ENCODE measurements at regions not wholly inside any gene's neighbourhood (a gene's known extent, or its start where the extent isn't known, plus 50 kb on each side); places are given as distances from the start of the nearest gene placed in this dataset.

- FAIRE-seq, result no peak
Observed at GRCh38 chrX:9222299-9222698, 188.4 kb upstream of the FAM9B start.

GRCh38 chrX:9227276-9227675, 193.3 kb upstream of the FAM9B start:
- H3K27ac ChIP-seq (ENCODE audit: low read depth in 1 of 3, low read length in 2 of 3), result no peak overlapping the region
- WGBS, 3 donors, result 86 to 93% (median 88%) methylated on average over 6 of the region's 6 CpGs
- no peaks in the 10 kb centered on the region for H3K36me3 ChIP-seq (ENCODE audit: control insufficient read depth in 3 of 3, insufficient read depth in 2 of 3, low read depth in 1 of 3, low read length in 3 of 3)
- FAIRE-seq (no peak), DNase-seq (no peak)
- peaks cover 0 to 2% (median 0%) of the 10 kb centered on the region in 3 donors for H3K27me3 ChIP-seq (ENCODE audit: control insufficient read depth in 3 of 3, insufficient read depth in 3 of 3, low read length in 3 of 3)
- H3K9me3 ChIP-seq (ENCODE audit: control insufficient read depth in 2 of 2, insufficient read depth in 1 of 2, low read depth in 1 of 2, low read length in 1 of 2), result no peaks in the 10 kb centered on the region
- H3K4me3 ChIP-seq (ENCODE audit: low read depth in 1 of 3, low read length in 3 of 3), result no peak overlapping the region
- no peaks in the 10 kb centered on the region for H3K4me1 ChIP-seq (ENCODE audit: control insufficient read depth in 3 of 3, insufficient read depth in 2 of 3, low read depth in 1 of 3, low read length in 2 of 3)

More at GRCh38 chrX:9222299-9222698, 188.4 kb upstream of the FAM9B start:
- no peak for DNase-seq
- Histone ChIP-seq H3K4me3 (ENCODE audit: low read depth in 1 of 3, low read length in 3 of 3) (no peak overlapping the region), H3K27ac (ENCODE audit: low read depth in 1 of 3, low read length in 2 of 3) (no peak overlapping the region), H3K27me3 (ENCODE audit: control insufficient read depth in 3 of 3, insufficient read depth in 3 of 3, low read length in 3 of 3) (peaks cover 0 to 2% (median 0%) of the 10 kb centered on the region in 3 donors), H3K9me3 (ENCODE audit: control insufficient read depth in 2 of 2, insufficient read depth in 1 of 2, low read depth in 1 of 2, low read length in 1 of 2) (no peaks in the 10 kb centered on the region), H3K36me3 (ENCODE audit: control insufficient read depth in 3 of 3, insufficient read depth in 2 of 3, low read depth in 1 of 3, low read length in 3 of 3) (no peaks in the 10 kb centered on the region), H3K4me1 (ENCODE audit: control insufficient read depth in 3 of 3, insufficient read depth in 2 of 3, low read depth in 1 of 3, low read length in 2 of 3) (no peaks in the 10 kb centered on the region)
- WGBS, 3 donors, result 63 to 67% (median 65%) methylated on average over 9 of the region's 9 CpGs

- 51 to 71% (median 60%) methylated on average over 5 of the region's 5 CpGs for WGBS, 3 donors
- Histone ChIP-seq H3K4me1 (ENCODE audit: control insufficient read depth in 3 of 3, insufficient read depth in 2 of 3, low read depth in 1 of 3, low read length in 2 of 3) (no peaks in the 10 kb centered on the region), H3K27ac (ENCODE audit: low read depth in 1 of 3, low read length in 2 of 3) (no peak overlapping the region), H3K27me3 (ENCODE audit: control insufficient read depth in 3 of 3, insufficient read depth in 3 of 3, low read length in 3 of 3) (peaks cover 0 to under 1% (median 0%) of the 10 kb centered on the region in 3 donors), H3K9me3 (ENCODE audit: control insufficient read depth in 2 of 2, insufficient read depth in 1 of 2, low read depth in 1 of 2, low read length in 1 of 2) (no peaks in the 10 kb centered on the region), H3K36me3 (ENCODE audit: control insufficient read depth in 3 of 3, insufficient read depth in 2 of 3, low read depth in 1 of 3, low read length in 3 of 3) (no peaks in the 10 kb centered on the region), H3K4me3 (ENCODE audit: low read depth in 1 of 3, low read length in 3 of 3) (no peak overlapping the region)
- DNase-seq (no peak), FAIRE-seq (no peak)
Observed at GRCh38 chrX:9231491-9231890, 197.6 kb upstream of the FAM9B start.

DNA sequence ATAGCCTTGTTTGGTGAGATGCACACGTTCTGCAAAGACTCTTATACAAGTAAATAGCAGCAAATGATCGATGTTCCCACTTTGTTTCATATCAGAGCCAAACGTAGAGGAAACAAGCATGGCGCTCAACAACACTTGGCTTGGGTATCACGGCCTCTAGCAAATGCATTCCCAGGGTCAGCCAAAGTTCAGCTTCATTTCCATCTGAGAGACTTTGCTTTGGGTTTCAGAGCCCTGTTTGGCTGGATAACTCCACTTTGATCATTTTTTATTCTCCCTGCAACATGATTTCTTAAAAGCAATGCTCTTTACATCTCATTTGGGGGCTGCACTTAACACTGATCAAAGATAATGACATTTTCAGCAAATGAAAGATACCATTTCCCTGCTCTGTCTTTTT, 199.2 kb upstream of the FAM9B start:
- FAIRE-seq (no peak), DNase-seq (no peak)
- Histone ChIP-seq H3K9me3 (ENCODE audit: control insufficient read depth in 2 of 2, insufficient read depth in 1 of 2, low read depth in 1 of 2, low read length in 1 of 2) (no peaks in the 10 kb centered on the region), H3K4me1 (ENCODE audit: control insufficient read depth in 3 of 3, insufficient read depth in 2 of 3, low read depth in 1 of 3, low read length in 2 of 3) (no peaks in the 10 kb centered on the region), H3K36me3 (ENCODE audit: control insufficient read depth in 3 of 3, insufficient read depth in 2 of 3, low read depth in 1 of 3, low read length in 3 of 3) (no peaks in the 10 kb centered on the region), H3K27me3 (ENCODE audit: control insufficient read depth in 3 of 3, insufficient read depth in 3 of 3, low read length in 3 of 3) (no peaks in the 10 kb centered on the region), H3K4me3 (ENCODE audit: low read depth in 1 of 3, low read length in 3 of 3) (no peak overlapping the region), H3K27ac (ENCODE audit: low read depth in 1 of 3, low read length in 2 of 3) (no peak overlapping the region)
- WGBS, 3 donors, result 57 to 78% (median 64%) methylated on average over 5 of the region's 5 CpGs

GRCh38 chrX:9234315-9234714, 200.4 kb upstream of the FAM9B start:
- H3K4me1 ChIP-seq (ENCODE audit: control insufficient read depth in 3 of 3, insufficient read depth in 2 of 3, low read depth in 1 of 3, low read length in 2 of 3), result no peaks in the 10 kb centered on the region
- H3K27me3 ChIP-seq (ENCODE audit: control insufficient read depth in 3 of 3, insufficient read depth in 3 of 3, low read length in 3 of 3), result no peaks in the 10 kb centered on the region
- no peaks in the 10 kb centered on the region for H3K36me3 ChIP-seq (ENCODE audit: control insufficient read depth in 3 of 3, insufficient read depth in 2 of 3, low read depth in 1 of 3, low read length in 3 of 3)
- H3K27ac ChIP-seq (ENCODE audit: low read depth in 1 of 3, low read length in 2 of 3), result no peak overlapping the region
- no peaks in the 10 kb centered on the region for H3K9me3 ChIP-seq (ENCODE audit: control insufficient read depth in 2 of 2, insufficient read depth in 1 of 2, low read depth in 1 of 2, low read length in 1 of 2)
- no peak for DNase-seq
- no peak for FAIRE-seq
- H3K4me3 ChIP-seq (ENCODE audit: low read depth in 1 of 3, low read length in 3 of 3), result no peak overlapping the region
- 63 to 79% (median 74%) methylated on average over 3 of the region's 3 CpGs for WGBS, 3 donors

DNA sequence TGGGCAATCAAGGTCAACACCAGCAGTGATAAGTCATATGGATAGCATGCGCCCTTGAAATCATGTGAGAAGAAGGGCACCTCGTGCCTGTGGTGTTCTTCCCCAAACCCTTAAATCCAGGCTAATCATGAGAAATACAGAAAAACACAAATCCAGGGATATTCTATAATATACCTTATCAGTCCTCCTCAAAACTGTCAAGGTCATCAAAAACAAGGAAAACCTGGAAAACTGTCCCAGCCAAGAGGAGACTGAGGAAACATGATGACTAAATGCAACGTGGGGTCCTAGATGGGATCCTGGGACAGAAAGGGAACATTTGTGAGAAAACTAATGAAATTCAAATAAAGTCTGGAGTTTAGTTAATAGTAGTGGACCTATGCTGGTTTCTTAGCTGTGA, 201.8 kb upstream of the FAM9B start:
- DNase-seq, result no peak
- no peaks in the 10 kb centered on the region for H3K9me3 ChIP-seq (ENCODE audit: control insufficient read depth in 2 of 2, insufficient read depth in 1 of 2, low read depth in 1 of 2, low read length in 1 of 2)
- H3K4me3 ChIP-seq (ENCODE audit: low read depth in 1 of 3, low read length in 3 of 3), result no peak overlapping the region
- 79 to 93% (median 82%) methylated on average over 3 of the region's 3 CpGs for whole genome bisulfite sequencing, 3 donors
- no peaks in the 10 kb centered on the region for H3K36me3 ChIP-seq (ENCODE audit: control insufficient read depth in 3 of 3, insufficient read depth in 2 of 3, low read depth in 1 of 3, low read length in 3 of 3)
- H3K27me3 ChIP-seq (ENCODE audit: control insufficient read depth in 3 of 3, insufficient read depth in 3 of 3, low read length in 3 of 3), result no peaks in the 10 kb centered on the region
- no peaks in the 10 kb centered on the region for H3K4me1 ChIP-seq (ENCODE audit: control insufficient read depth in 3 of 3, insufficient read depth in 2 of 3, low read depth in 1 of 3, low read length in 2 of 3)
- FAIRE-seq, result no peak
- H3K27ac ChIP-seq (ENCODE audit: low read depth in 1 of 3, low read length in 2 of 3), result no peak overlapping the region

DNA sequence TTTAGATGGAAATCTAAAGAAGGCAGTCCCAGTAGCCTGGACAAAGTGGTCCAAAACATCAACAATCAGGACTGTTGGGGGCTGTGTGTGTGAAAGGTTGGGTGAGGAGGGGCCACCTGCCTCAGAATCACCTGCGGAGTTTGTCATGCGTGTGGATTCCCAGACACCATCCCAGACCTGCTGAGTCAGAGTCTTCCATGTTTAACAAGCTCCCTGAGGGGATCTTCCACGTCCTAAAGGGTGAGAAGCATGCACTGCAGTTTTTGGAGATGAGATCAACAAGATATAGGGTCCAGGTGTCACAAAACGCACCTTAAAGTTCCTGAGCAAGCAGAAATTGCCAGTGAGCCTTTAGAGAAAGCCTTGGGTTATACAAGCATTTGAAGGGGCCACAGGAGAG, 207.0 kb upstream of the FAM9B start:
- no peak overlapping the region for H3K4me3 ChIP-seq (ENCODE audit: low read depth in 1 of 3, low read length in 3 of 3)
- H3K36me3 ChIP-seq (ENCODE audit: control insufficient read depth in 3 of 3, insufficient read depth in 2 of 3, low read depth in 1 of 3, low read length in 3 of 3), result no peaks in the 10 kb centered on the region
- FAIRE-seq (no peak), DNase-seq (no peak)
- WGBS, 3 donors, result 72 to 85% (median 77%) methylated on average over 4 of the region's 4 CpGs
- no peak overlapping the region for H3K27ac ChIP-seq (ENCODE audit: low read depth in 1 of 3, low read length in 2 of 3)
- no peaks in the 10 kb centered on the region for H3K4me1 ChIP-seq (ENCODE audit: control insufficient read depth in 3 of 3, insufficient read depth in 2 of 3, low read depth in 1 of 3, low read length in 2 of 3)
- H3K9me3 ChIP-seq (ENCODE audit: control insufficient read depth in 2 of 2, insufficient read depth in 1 of 2, low read depth in 1 of 2, low read length in 1 of 2), result no peaks in the 10 kb centered on the region
- H3K27me3 ChIP-seq (ENCODE audit: control insufficient read depth in 3 of 3, insufficient read depth in 3 of 3, low read length in 3 of 3), result no peaks in the 10 kb centered on the region

DNA sequence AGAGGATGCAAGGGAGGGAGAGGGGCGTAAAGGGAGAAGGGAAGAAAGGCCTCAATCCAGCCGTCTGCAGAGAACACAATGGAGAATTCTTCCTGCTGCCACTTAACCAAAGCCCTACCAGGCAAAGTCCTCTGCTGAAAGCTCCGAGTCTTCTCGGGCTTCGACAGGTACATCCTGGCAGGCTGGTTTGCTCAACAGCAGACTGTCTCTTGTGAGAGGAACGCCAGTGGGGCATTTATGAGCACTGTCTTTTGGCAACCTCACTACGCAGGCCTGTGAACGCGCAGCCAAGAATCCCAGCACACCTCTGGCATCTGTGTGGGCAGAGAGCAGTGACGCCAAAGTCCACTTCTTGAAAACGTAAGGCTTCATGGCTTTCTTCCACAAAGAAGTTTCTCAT, 207.5 kb upstream of the FAM9B start:
- H3K4me3 ChIP-seq (ENCODE audit: low read depth in 1 of 3, low read length in 3 of 3), result no peak overlapping the region
- no peak overlapping the region for H3K27ac ChIP-seq (ENCODE audit: low read depth in 1 of 3, low read length in 2 of 3)
- DNase-seq, result no peak
- H3K4me1 ChIP-seq (ENCODE audit: control insufficient read depth in 3 of 3, insufficient read depth in 2 of 3, low read depth in 1 of 3, low read length in 2 of 3), result no peaks in the 10 kb centered on the region
- no peaks in the 10 kb centered on the region for H3K9me3 ChIP-seq (ENCODE audit: control insufficient read depth in 2 of 2, insufficient read depth in 1 of 2, low read depth in 1 of 2, low read length in 1 of 2)
- no peaks in the 10 kb centered on the region for H3K36me3 ChIP-seq (ENCODE audit: control insufficient read depth in 3 of 3, insufficient read depth in 2 of 3, low read depth in 1 of 3, low read length in 3 of 3)
- FAIRE-seq, result no peak
- H3K27me3 ChIP-seq (ENCODE audit: control insufficient read depth in 3 of 3, insufficient read depth in 3 of 3, low read length in 3 of 3), result no peaks in the 10 kb centered on the region
- WGBS, 3 donors, result 64 to 84% (median 81%) methylated on average over 11 of the region's 11 CpGs

- no peaks in the 10 kb centered on the region for H3K36me3 ChIP-seq (ENCODE audit: control insufficient read depth in 3 of 3, insufficient read depth in 2 of 3, low read depth in 1 of 3, low read length in 3 of 3)
- no peaks in the 10 kb centered on the region for H3K27me3 ChIP-seq (ENCODE audit: control insufficient read depth in 3 of 3, insufficient read depth in 3 of 3, low read length in 3 of 3)
- no peak overlapping the region for H3K27ac ChIP-seq (ENCODE audit: low read depth in 1 of 3, low read length in 2 of 3)
- H3K4me1 ChIP-seq (ENCODE audit: control insufficient read depth in 3 of 3, insufficient read depth in 2 of 3, low read depth in 1 of 3, low read length in 2 of 3), result no peaks in the 10 kb centered on the region
- FAIRE-seq (no peak), DNase-seq (no peak)
- no peak overlapping the region for H3K4me3 ChIP-seq (ENCODE audit: low read depth in 1 of 3, low read length in 3 of 3)
- H3K9me3 ChIP-seq (ENCODE audit: control insufficient read depth in 2 of 2, insufficient read depth in 1 of 2, low read depth in 1 of 2, low read length in 1 of 2), result no peaks in the 10 kb centered on the region
- 70 to 84% (median 79%) methylated on average over 8 of the region's 8 CpGs for WGBS, 3 donors
Observed at GRCh38 chrX:9249051-9249846, 215.3 kb upstream of the FAM9B start.

Measured in small intestine (tissue), 7 donors.